WTC11 (cell line): ENCODE measurements at regions not wholly inside any gene's neighbourhood (a gene's known extent, or its start where the extent isn't known, plus 50 kb on each side); places are given as distances from the start of the nearest gene placed in this dataset.

Experiments
- ATF2 ChIP-seq: sonication (generic); formaldehyde crosslinking; IDR thresholded peaks from 2 replicates; pipeline ENCODE4 v1.8.1; 2022; ENCODE audit warnings: low read depth, missing genetic modification reagents, borderline replicate concordance
- ATF3 ChIP-seq: sonication (generic); formaldehyde crosslinking; conservative IDR thresholded peaks from 2 replicates; pipeline ENCODE4 v1.8.1; 2022; ENCODE audit warnings: mild to moderate bottlenecking, missing genetic modification reagents
- CBFB ChIP-seq: sonication (generic); formaldehyde crosslinking; IDR thresholded peaks from 2 replicates; pipeline ENCODE4 v1.8.1; 2022; ENCODE audit warnings: mild to moderate bottlenecking, low read depth, missing genetic modification reagents
- CTCF ChIP-seq: fragments of 200-600 bp; IDR thresholded peaks from 2 replicates; pipeline ENCODE4 v1.8.0; 2022; ENCODE audit warnings: antibody characterized with exemption
- MAX ChIP-seq: sonication (generic); formaldehyde crosslinking; IDR thresholded peaks from 2 replicates; pipeline ENCODE4 v1.8.0; 2022; ENCODE audit warnings: mild to moderate bottlenecking, missing genetic modification reagents
- PRDM15 ChIP-seq: sonication (generic); formaldehyde crosslinking; IDR thresholded peaks from 2 replicates; pipeline ENCODE4 v1.8.0; 2022; ENCODE audit warnings: missing genetic modification reagents
- RORB ChIP-seq: fragments of 250-450 bp; sonication (Bioruptor Pico); IDR thresholded peaks from 2 replicates; pipeline ENCODE4 v1.9.0; 2021; ENCODE audit warnings: mild to moderate bottlenecking
- SMAD3 ChIP-seq: sonication (generic); formaldehyde crosslinking; IDR thresholded peaks from 2 replicates; pipeline ENCODE4 v1.8.0; 2022; ENCODE audit warnings: missing genetic modification reagents, mild to moderate bottlenecking, borderline replicate concordance
- SMAD4 ChIP-seq: sonication (generic); formaldehyde crosslinking; IDR thresholded peaks from 2 replicates; pipeline ENCODE4 v1.8.0; 2022; ENCODE audit warnings: mild to moderate bottlenecking, missing genetic modification reagents
- SP1 ChIP-seq: sonication (generic); formaldehyde crosslinking; conservative IDR thresholded peaks from 2 replicates; pipeline ENCODE4 v1.8.1; 2022; ENCODE audit warnings: missing genetic modification reagents
- TP53 ChIP-seq: sonication (generic); formaldehyde crosslinking; IDR thresholded peaks from 2 replicates; pipeline ENCODE4 v1.8.1; 2023; ENCODE audit warnings: mild to moderate bottlenecking, missing genetic modification reagents
- ZNF281 ChIP-seq: sonication (generic); formaldehyde crosslinking; IDR thresholded peaks from 2 replicates; pipeline ENCODE4 v1.8.0; 2023; ENCODE audit warnings: mild to moderate bottlenecking, missing genetic modification reagents

- TF ChIP-seq SMAD4 (no peak), CTCF (no peak), PRDM15 (CRISPR knock-in tag) (no peak), SP1 (CRISPR knock-in tag) (no peak), TP53 (CRISPR knock-in tag) (no peak), ZNF281 (no peak), SMAD3 (no peak), ATF3 (CRISPR knock-in tag) (no peak), CBFB (no peak), MAX (CRISPR knock-in tag) (no peak), ATF2 (CRISPR knock-in tag) (no peak), RORB (CRISPR knock-in tag) (no peak)
Measured at GRCh38 chr5:28215091-28215490, 1176.7 kb upstream of the CDH9 start.
